RWPE1 (cell line): ENCODE measurements at regions not wholly inside any gene's neighbourhood (a gene's known extent, or its start where the extent isn't known, plus 50 kb on each side); places are given as distances from the start of the nearest gene placed in this dataset.
A peak's percentile ranks its signal among the peaks of the same experiment; 100 is the strongest.

Source experiments
- CTCF ChIA-PET: fragments of 350-600 bp; sonication (Branson Sonifier 250); formaldehyde crosslinking; extraction: SDS; loops from one replicate; lab custom pipeline; 2021; lab: Yijun Ruan, JAX
- POLR2A ChIA-PET: fragments of 400-600 bp; formaldehyde crosslinking; extraction: SDS; loops from one replicate; lab custom pipeline; 2020; ENCODE audit warnings: antibody characterized with exemption; ENCODE audit not compliant: low non-redundant PET; lab: Yijun Ruan, JAX
- DNase-seq: peaks from one replicate; pipeline ENCODE4 v3.0.0; 2012; ENCODE audit warnings: low spot score
- H3K27ac ChIP-seq: fragments of 450-650 bp; 2 replicates; pipeline ENCODE4 v1.5.1; 2017
- TF ChIP-seq, protein P1 (sequence below): fragments of 450-650 bp; conservative IDR thresholded peaks from 2 replicates; pipeline ENCODE4 v1.5.1; 2017; ENCODE audit warnings: low read depth, mild to moderate bottlenecking

DNA sequence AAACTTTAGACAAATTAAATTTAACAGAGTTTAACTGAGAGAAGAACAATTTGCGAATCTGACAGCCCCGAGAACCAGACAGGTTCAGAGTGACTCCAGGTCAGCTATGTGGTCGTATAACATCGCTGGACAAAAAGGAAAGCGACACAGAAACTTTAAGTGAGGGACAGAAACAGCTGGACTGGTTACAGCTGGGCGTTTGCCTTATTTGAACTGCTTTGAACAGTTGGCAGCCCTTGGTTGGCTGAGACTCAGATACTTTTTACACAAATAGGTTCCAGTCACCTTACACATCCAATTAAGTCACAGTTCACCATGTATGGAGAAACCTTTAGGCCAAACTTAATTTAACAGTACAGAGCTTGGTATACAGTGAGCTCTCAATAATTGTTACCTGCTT, 436.9 kb downstream of the GUCY1A2 start:
- no peak for DNase-seq
- TF ChIP-seq, protein P1, sequence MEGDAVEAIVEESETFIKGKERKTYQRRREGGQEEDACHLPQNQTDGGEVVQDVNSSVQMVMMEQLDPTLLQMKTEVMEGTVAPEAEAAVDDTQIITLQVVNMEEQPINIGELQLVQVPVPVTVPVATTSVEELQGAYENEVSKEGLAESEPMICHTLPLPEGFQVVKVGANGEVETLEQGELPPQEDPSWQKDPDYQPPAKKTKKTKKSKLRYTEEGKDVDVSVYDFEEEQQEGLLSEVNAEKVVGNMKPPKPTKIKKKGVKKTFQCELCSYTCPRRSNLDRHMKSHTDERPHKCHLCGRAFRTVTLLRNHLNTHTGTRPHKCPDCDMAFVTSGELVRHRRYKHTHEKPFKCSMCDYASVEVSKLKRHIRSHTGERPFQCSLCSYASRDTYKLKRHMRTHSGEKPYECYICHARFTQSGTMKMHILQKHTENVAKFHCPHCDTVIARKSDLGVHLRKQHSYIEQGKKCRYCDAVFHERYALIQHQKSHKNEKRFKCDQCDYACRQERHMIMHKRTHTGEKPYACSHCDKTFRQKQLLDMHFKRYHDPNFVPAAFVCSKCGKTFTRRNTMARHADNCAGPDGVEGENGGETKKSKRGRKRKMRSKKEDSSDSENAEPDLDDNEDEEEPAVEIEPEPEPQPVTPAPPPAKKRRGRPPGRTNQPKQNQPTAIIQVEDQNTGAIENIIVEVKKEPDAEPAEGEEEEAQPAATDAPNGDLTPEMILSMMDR = no peak
- CTCF ChIA-PET = interaction anchor here (0.6 kb wide), 1 partner anchor 12 kb away, joined by 4 read pairs; no protein-coding TSS in a partner anchor
- POLR2A ChIA-PET = no interaction called here
- H3K27ac ChIP-seq = no peak overlapping the region

DNA sequence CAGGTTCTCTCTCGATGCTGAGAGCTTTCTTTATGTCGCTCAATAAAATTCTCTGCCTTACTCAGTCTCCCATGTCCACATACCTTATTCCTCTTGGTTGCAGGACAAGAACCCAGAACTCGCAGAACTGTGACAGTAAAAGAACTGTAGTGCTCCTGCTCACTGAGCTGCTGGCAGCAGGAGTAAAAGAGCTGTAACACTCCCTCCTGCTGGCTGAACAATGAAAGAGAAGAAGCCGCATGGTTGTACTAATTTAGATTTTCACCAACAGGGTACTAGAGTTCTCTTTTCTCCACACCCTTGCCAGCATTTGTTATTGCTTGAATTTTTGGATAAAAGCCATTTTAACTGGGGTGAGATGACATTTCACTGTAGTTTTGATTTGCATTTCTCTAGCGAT, 433.2 kb downstream of the GUCY1A2 start:
- ChIA-PET POLR2A (no interaction called here), CTCF (interaction anchor here (0.5 to 0.7 kb wide), 2 partner anchors 23 to 435 kb away, joined by 3 read pairs; no protein-coding TSS in a partner anchor)
- no peak overlapping the region for H3K27ac ChIP-seq
- TF ChIP-seq, protein P1 = no peak
- DNase-seq = no peak

DNA sequence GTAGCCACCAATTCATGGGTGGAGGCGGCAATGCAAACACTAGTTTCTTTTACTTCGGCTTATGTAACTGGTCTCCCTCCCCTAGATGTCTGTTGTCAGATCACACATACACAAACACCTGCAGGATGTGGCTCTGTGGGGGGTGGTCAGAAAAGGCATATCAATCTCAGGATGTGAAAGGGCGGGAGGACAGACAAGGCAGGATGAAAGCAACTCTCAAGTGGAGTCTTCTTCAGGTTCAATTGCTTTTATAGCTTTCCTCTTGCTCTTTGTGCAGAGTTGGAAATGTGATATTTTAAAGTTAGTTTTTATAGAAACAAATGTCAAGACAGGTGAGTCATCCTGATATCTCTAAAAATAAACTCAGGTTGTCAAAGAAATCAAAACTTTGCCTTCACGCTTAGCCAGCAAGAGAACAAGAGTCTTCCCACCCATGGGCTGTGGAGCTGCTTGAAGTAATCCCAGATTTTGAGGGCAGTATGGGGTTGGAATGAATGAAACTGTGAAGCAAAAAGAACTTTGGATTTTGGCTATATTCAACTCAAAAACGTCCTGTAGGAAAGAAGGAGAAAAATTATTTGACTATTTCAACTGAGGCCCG, 423.4 kb downstream of the GUCY1A2 start:
- TF ChIP-seq, protein P1 = no peak
- H3K27ac ChIP-seq = no peak overlapping the region
- POLR2A ChIA-PET = no interaction called here
- CTCF ChIA-PET = no interaction called here
- no peak for DNase-seq

DNA sequence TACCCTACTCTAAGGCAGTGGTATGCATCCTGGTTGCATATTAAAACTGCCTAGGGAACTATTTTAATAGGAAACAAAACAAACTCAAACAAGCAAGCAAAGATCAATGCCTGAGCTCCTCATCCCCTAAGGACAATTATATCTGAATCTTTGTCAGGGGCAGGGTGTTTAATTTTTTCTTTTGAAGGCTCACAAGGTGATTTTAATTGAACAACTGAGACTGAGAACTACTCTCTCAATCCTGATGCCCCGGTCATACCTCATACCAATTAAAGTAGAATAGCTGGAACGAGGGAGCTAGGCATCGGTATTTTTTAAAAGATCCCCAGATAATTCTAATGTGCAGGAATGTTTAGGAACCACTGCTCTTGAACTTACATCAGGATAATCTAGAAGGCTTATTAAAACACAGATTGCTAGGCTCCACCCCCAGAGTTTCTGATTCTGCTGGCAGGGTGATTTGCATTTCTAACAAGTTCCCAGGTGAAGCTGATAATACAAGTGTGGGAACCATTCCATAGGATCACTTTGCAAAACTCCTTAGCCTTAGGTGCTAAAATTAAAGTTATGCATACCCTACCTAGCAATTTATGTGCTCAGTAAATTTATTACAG, 416.5 kb downstream of the GUCY1A2 start:
- DNase-seq = no peak
- CTCF ChIA-PET = interaction anchor here (0.6 kb wide), 1 partner anchor 230 kb away, joined by 4 read pairs; no protein-coding TSS in a partner anchor
- TF ChIP-seq, protein P1 = no peak
- POLR2A ChIA-PET = no interaction called here
- H3K27ac ChIP-seq = no peak overlapping the region

DNA sequence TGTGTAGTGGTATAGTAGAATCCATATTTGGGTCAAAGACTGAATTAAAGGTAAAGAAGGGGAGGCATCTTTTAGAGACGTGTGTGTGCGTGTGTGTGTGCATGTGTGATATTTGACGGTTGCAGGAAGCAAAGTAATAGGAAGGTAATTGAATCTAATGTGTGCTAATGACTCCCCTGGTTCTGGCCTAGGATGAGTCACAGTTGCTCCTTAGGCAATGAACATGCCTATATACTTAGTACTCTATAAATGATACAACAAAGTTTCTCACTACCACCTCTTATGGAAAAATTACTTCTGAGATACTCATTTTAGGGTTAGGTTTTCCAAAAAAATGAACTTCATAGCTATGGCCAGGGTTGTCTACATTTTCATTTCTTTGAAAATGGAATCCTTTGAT, 409.6 kb downstream of the GUCY1A2 start:
- DNase-seq = peak; percentile 66
- TF ChIP-seq, protein P1 = no peak
- H3K27ac ChIP-seq = no peak overlapping the region
- CTCF ChIA-PET = interaction anchor here (1.0 kb wide), 1 partner anchor 24 kb away, joined by 3 read pairs; no protein-coding TSS in a partner anchor
- POLR2A ChIA-PET = no interaction called here

DNA sequence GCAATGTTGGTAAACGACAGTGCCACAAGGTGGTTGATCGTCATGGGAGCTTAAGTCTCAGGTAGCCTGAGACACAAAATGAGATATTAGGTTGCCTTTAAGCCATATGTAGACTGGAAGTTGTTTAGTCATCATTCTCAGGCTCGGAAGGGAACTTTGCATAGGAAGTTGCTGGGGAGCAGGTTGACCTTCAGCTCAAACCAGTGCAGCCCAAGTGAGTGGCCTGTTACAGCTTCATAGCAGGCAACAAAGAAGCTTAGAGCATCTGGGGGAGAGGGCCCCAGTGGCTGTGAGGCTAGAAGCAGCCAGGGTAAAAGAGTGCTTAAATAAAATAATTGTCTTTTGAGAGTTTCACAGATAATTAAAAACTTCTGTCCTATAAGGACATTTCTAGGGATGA, 404.0 kb downstream of the GUCY1A2 start:
- TF ChIP-seq, protein P1 = no peak
- ChIA-PET CTCF (no interaction called here), POLR2A (no interaction called here)
- no peak for DNase-seq
- H3K27ac ChIP-seq = no peak overlapping the region
